A549 (cell line): ENCODE measurements at regions not wholly inside any gene's neighbourhood (a gene's known extent, or its start where the extent isn't known, plus 50 kb on each side); places are given as distances from the start of the nearest gene placed in this dataset.
"Not testable (repeated sequence)": the region's sequence is repeated elsewhere in the genome, so short reads cannot be mapped to it uniquely, and the experiment has no call there.

Experiments
- CTCF ChIP-seq: fragments of >200 bp; sonication (Bioruptor Twin); formaldehyde crosslinking; IDR thresholded peaks from 3 replicates; pipeline ENCODE4 v1.5.1; 2016
- MAX ChIP-seq: IDR thresholded peaks from 2 replicates; pipeline ENCODE4 v1.6.1; 2012
- MAZ ChIP-seq: fragments of 150-350 bp; IDR thresholded peaks from 2 replicates; pipeline ENCODE4 v1.6.1; 2014; ENCODE audit warnings: antibody characterized with exemption, low read depth, low read length, borderline replicate concordance
- PBX3 ChIP-seq: IDR thresholded peaks from 2 replicates; pipeline ENCODE4 v1.6.1; 2012
- POLR2A ChIP-seq: IDR thresholded peaks from 2 replicates; pipeline ENCODE4 v1.6.1; 2012; ENCODE audit warnings: mild to moderate bottlenecking, low read length
- REST ChIP-seq: fragments of 200-600 bp; sonication (generic); IDR thresholded peaks from 2 replicates; pipeline ENCODE4 v1.6.1; 2016; ENCODE audit warnings: antibody characterized with exemption, mild to moderate bottlenecking, moderate library complexity
- RFX5 ChIP-seq: fragments of 450-650 bp; IDR thresholded peaks from 2 replicates; pipeline ENCODE4 v1.7.1; 2014; ENCODE audit warnings: antibody characterized with exemption, mild to moderate bottlenecking, moderate library complexity

GRCh38 chr17:5930555-5930954 is 139.6 kb upstream of the WSCD1 start:
- TF ChIP-seq POLR2A, REST, CTCF, MAZ, PBX3, MAX, RFX5: not testable (repeated sequence)
